22Rv1 (cell line): ENCODE measurements at regions not wholly inside any gene's neighbourhood (a gene's known extent, or its start where the extent isn't known, plus 50 kb on each side); places are given as distances from the start of the nearest gene placed in this dataset.

Experiments used
- CTCF ChIP-seq: fragments of 450-650 bp; IDR thresholded peaks from 2 replicates; pipeline ENCODE4 v1.5.1; 2017; ENCODE audit warnings: mild to moderate bottlenecking
- ZFX ChIP-seq: fragments of 450-650 bp; IDR thresholded peaks from 2 replicates; pipeline ENCODE4 v1.6.1; 2017; ENCODE audit warnings: antibody characterized with exemption, borderline replicate concordance

DNA sequence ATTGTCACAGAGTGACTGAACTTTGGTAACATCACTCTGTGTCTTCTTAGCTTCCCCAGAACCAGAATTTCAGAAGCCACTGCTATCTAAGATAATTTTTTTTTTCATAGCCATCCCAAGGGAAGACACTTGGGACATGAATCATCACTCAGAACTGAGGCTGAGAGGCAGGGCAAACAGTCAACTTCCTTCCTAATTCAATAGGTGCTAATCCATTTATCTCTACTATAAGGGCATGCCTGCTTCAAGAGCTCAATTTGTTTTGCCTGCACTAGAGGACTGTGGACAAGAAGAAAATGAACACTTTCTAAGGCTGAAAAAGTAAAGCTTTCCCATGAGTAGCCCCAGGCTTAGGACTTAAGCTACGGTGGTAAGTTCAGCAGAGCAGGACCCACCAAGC lies 56.7 kb upstream of the MYRIP start:
- no peak for TF ChIP-seq CTCF
- no peak for TF ChIP-seq ZFX
